DND-41 (cell line): ENCODE measurements at regions not wholly inside any gene's neighbourhood (a gene's known extent, or its start where the extent isn't known, plus 50 kb on each side); places are given as distances from the start of the nearest gene placed in this dataset.

Source experiments
- EZH2 ChIP-seq: IDR thresholded peaks from 3 replicates; pipeline ENCODE4 v1.6.1; 2012; ENCODE audit warnings: borderline replicate concordance, low read depth, mild to moderate bottlenecking, moderate library complexity, low read length, inconsistent platforms; ENCODE audit not compliant: severe bottlenecking
- TF ChIP-seq, protein P1 (sequence below): IDR thresholded peaks from 2 replicates; pipeline ENCODE4 v1.5.1; 2012; ENCODE audit warnings: borderline replicate concordance, low read length, moderate library complexity, mild to moderate bottlenecking; ENCODE audit not compliant: poor library complexity, severe bottlenecking; ENCODE audit errors: extremely low read depth

DNA sequence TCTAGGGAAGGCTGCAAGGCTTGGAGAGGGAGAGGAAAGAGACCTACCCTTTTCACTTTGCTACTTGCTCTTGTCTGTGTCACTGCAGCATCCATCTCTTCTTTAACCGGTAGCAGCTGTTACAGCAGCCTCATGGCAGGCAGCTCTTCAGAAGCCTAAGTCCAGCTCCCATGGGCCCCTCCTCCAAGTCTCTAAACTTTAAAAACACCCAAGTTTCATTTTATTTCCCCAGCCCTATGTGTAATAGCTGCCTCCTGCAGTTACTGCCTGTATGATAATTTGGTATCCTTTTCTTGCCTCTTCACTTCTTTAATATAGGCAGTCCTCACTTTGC, 313.1 kb upstream of the PIK3R1 start:
- TF ChIP-seq, protein P1, sequence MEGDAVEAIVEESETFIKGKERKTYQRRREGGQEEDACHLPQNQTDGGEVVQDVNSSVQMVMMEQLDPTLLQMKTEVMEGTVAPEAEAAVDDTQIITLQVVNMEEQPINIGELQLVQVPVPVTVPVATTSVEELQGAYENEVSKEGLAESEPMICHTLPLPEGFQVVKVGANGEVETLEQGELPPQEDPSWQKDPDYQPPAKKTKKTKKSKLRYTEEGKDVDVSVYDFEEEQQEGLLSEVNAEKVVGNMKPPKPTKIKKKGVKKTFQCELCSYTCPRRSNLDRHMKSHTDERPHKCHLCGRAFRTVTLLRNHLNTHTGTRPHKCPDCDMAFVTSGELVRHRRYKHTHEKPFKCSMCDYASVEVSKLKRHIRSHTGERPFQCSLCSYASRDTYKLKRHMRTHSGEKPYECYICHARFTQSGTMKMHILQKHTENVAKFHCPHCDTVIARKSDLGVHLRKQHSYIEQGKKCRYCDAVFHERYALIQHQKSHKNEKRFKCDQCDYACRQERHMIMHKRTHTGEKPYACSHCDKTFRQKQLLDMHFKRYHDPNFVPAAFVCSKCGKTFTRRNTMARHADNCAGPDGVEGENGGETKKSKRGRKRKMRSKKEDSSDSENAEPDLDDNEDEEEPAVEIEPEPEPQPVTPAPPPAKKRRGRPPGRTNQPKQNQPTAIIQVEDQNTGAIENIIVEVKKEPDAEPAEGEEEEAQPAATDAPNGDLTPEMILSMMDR: no peak
- no peak for TF ChIP-seq EZH2
